ENCODE measurements at regions not wholly inside any gene's neighbourhood (a gene's known extent, or its start where the extent isn't known, plus 50 kb on each side); places are given as distances from the start of the nearest gene placed in this dataset.

DNA sequence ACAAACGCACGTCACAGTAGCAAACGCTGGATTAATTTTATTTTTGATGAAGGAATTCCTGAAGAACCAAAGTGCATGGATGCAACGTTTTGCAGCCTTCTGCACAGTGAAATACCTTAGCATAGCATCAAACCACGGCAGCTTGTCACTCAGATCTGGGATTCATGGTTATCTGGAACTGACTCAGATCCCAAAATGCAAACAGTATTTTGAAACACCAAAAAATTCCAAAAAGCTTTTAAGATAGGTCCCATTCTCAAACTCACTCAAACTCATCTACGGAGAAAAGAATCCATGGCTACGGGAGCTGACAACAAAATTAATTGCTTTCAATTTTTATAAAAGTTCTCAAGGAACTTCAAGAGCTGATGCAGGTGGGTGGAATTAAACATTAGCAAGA lies 116.2 kb upstream of the SALL4 start:
- TF ChIP-seq EZH2 (IDR thresholded peaks at IDR 0.05), result no peak
- no peak for TF ChIP-seq POLR2AphosphoS5 (IDR thresholded peaks at IDR 0.05; ENCODE audit: borderline replicate concordance, low read depth, low read length)
